ENCODE measurements at regions not wholly inside any gene's neighbourhood (a gene's known extent, or its start where the extent isn't known, plus 50 kb on each side); places are given as distances from the start of the nearest gene placed in this dataset.
"Not testable (repeated sequence)": the region's sequence is repeated elsewhere in the genome, so short reads cannot be mapped to it uniquely, and the experiment has no call there.

- DNase-seq (ENCODE audit: low read depth, low spot score) = no peak
Measured at GRCh38 chr18:67455890-67456501, 60.5 kb downstream of the DSEL start.

GRCh38 chr18:67453901-67454300 lies 62.6 kb downstream of the DSEL start:
- no peak for DNase-seq (ENCODE audit: low read depth, low spot score)

GRCh38 chr18:67451960-67452359 lies 64.6 kb downstream of the DSEL start:
- DNase-seq (ENCODE audit: low read depth, low spot score) = no peak

GRCh38 chr18:67451101-67451500 lies 65.4 kb downstream of the DSEL start:
- DNase-seq (ENCODE audit: low read depth, low spot score) = not testable (repeated sequence)

GRCh38 chr18:67433971-67434370 lies 82.5 kb downstream of the DSEL start:
- no peak for DNase-seq (ENCODE audit: low read depth, low spot score)

- no peak for DNase-seq (ENCODE audit: low read depth, low spot score)
Measured at GRCh38 chr18:67432806-67433205, 83.7 kb downstream of the DSEL start.

- no peak for DNase-seq (ENCODE audit: low read depth, low spot score)
Measured at GRCh38 chr18:67428805-67429204, 87.7 kb downstream of the DSEL start.

GRCh38 chr18:67428158-67428557 lies 88.4 kb downstream of the DSEL start:
- DNase-seq (ENCODE audit: low read depth, low spot score) = no peak

- no peak for DNase-seq (ENCODE audit: low read depth, low spot score)
Measured at GRCh38 chr18:67426486-67426885, 90.0 kb downstream of the DSEL start.

- DNase-seq (ENCODE audit: low read depth, low spot score) = no peak
Measured at GRCh38 chr18:67425672-67426071, 90.8 kb downstream of the DSEL start.

- no peak for DNase-seq (ENCODE audit: low read depth, low spot score)
Measured at GRCh38 chr18:67421651-67422050, 94.9 kb downstream of the DSEL start.

GRCh38 chr18:67417864-67418523 lies 98.5 kb downstream of the DSEL start:
- DNase-seq (ENCODE audit: low read depth, low spot score) = no peak

GRCh38 chr18:67411116-67411515 lies 105.4 kb downstream of the DSEL start:
- DNase-seq (ENCODE audit: low read depth, low spot score) = no peak

GRCh38 chr18:67410075-67411070 lies 106.1 kb downstream of the DSEL start:
- DNase-seq (ENCODE audit: low read depth, low spot score) = no peak

GRCh38 chr18:67408240-67408639 lies 108.3 kb downstream of the DSEL start:
- no peak for DNase-seq (ENCODE audit: low read depth, low spot score)

GRCh38 chr18:67406714-67407113 lies 109.8 kb downstream of the DSEL start:
- no peak for DNase-seq (ENCODE audit: low read depth, low spot score)

GRCh38 chr18:67402543-67402942 lies 114.0 kb downstream of the DSEL start:
- no peak for DNase-seq (ENCODE audit: low read depth, low spot score)

GRCh38 chr18:67400502-67401117 lies 115.9 kb downstream of the DSEL start:
- no peak for DNase-seq (ENCODE audit: low read depth, low spot score)

- DNase-seq (ENCODE audit: low read depth, low spot score) = no peak
Measured at GRCh38 chr18:67386032-67386431, 130.5 kb downstream of the DSEL start.

- DNase-seq (ENCODE audit: low read depth, low spot score) = no peak
Measured at GRCh38 chr18:67385455-67385854, 131.1 kb downstream of the DSEL start.

- not testable (repeated sequence) for DNase-seq (ENCODE audit: low read depth, low spot score)
Measured at GRCh38 chr18:67384057-67384456, 132.5 kb downstream of the DSEL start.

- DNase-seq (ENCODE audit: low read depth, low spot score) = no peak
Measured at GRCh38 chr18:67381608-67382150, 134.8 kb downstream of the DSEL start.

Data from activated naive CD8-positive, alpha-beta T cell treated with anti-CD3 and anti-CD28 coated beads, Interleukin-2, amount 50 U/mL, for 16 hours (primary cell).